ENCODE measurements at regions not wholly inside any gene's neighbourhood (a gene's known extent, or its start where the extent isn't known, plus 50 kb on each side); places are given as distances from the start of the nearest gene placed in this dataset.

GRCh38 chr13:34128661-34129060, 310.7 kb downstream of the RFC3 start:
- no peak for DNase-seq

- DNase-seq = no peak
Observed at GRCh38 chr13:34129436-34129835, 311.5 kb downstream of the RFC3 start.

- DNase-seq = no peak
Observed at GRCh38 chr13:34137200-34137599, 319.3 kb downstream of the RFC3 start.

- no peak for DNase-seq
Observed at GRCh38 chr13:34139660-34140227, 321.8 kb downstream of the RFC3 start.

GRCh38 chr13:34143637-34144036, 325.7 kb downstream of the RFC3 start:
- no peak for DNase-seq

DNA sequence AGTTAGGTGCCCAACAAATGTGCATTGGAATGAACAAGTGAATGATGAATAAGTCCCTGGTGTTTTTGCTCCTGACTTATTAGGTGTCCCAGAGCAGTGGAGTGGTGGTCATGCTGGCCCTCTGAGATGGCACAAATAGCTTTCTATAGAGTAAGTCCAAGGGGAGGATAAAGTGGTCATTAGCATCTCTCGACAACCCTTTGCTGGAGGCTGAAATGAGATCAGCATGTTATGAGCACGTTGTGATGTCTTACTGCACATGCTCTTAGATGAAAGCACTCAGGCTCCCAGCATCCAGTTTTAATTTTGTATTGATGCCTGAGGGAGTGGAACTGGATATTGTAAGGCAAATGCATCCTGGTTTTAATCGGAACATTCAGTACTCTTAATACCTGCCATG, 326.2 kb downstream of the RFC3 start:
- DNase-seq = no peak

- DNase-seq = no peak
Observed at GRCh38 chr13:34145061-34145460, 327.1 kb downstream of the RFC3 start.

- DNase-seq = no peak
Observed at GRCh38 chr13:34148359-34148758, 330.4 kb downstream of the RFC3 start.

GRCh38 chr13:34151885-34152284, 333.9 kb downstream of the RFC3 start:
- DNase-seq = no peak

- DNase-seq = no peak
Observed at GRCh38 chr13:34152409-34152808, 334.5 kb downstream of the RFC3 start.

GRCh38 chr13:34152996-34153395, 335.0 kb downstream of the RFC3 start:
- DNase-seq = no peak

GRCh38 chr13:34153428-34154180, 335.7 kb downstream of the RFC3 start:
- DNase-seq = no peak

- DNase-seq = no peak
Observed at GRCh38 chr13:34155931-34156607, 338.1 kb downstream of the RFC3 start.

GRCh38 chr13:34156841-34157365, 339.0 kb downstream of the RFC3 start:
- DNase-seq = no peak

DNA sequence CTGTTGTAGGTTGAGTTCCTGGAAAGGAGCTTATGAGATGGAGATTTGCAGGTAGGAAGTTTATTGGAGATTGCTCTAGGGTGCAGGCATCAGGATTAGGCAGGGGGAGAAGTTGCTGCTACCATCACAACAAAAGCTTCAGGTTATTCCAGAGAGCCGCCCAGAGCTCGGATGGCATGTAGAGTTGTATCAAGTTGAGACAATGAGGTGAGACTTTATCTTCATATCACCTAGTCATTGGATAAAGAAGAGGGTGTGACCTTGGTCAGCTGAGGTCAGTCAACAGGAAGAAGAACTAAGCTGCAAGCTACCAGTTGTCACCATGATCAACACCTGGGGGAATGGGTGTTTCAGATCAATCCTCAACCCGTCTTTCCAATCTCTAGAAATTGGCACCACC, 342.0 kb downstream of the RFC3 start:
- no peak for DNase-seq

GRCh38 chr13:34161931-34162543, 344.1 kb downstream of the RFC3 start:
- no peak for DNase-seq

DNA sequence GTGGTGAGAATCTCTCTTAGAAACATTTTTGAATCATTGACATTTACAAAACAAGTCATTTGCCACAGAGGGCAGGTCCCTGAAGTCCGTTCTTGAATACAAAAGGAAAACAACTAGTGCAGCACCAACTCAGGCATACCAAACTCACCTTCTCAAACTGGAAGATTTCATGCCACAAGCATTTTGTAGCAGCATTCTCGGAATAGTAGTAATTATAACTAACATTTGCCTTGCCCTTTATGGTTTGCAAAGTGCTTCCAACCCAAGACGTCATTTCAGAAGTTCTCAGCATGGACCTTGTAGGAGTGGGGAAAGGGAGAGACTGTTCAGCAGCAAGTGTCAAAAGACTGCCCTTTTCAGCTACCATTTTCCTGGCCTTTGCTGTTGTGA, 344.6 kb downstream of the RFC3 start:
- no peak for DNase-seq

DNA sequence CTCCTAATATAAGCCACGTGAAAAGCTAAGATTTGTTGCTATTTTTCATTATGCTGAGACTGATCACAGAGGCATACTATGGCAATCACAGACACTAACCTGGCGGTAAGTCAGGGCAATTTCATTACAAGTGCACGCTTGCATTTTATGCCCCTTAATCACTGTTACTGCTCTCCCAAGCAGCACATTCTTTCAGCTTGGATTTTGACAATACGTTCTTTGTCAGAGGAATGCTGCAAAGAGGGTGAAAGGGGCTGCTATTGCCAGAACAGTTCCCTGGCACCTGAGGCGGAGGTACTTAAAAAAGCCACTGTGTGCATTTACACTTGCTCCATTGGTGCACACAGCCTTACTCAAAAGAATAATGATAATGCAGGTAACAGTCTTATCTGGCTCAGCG, 346.6 kb downstream of the RFC3 start:
- no peak for DNase-seq

- DNase-seq = no peak
Observed at GRCh38 chr13:34165158-34165557, 347.2 kb downstream of the RFC3 start.

DNA sequence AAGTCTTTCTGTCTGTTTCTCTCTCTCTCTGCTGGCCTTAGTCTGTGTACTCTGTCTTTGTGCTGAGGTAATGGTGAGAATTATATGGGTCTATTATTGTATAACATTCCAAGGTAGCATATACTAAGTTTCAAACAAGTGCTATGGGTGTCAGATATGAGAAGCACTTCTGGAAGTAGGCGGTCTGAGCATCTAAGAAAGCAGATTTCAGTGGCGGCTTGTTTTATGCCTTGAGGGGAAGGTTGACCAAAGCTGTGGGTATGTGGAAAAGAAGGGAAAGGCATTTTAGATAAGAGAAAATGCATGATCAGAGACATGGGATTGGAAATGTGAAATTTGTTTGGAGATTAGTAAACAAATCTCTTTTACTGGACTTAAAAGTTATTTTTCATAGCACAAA, 348.5 kb downstream of the RFC3 start:
- no peak for DNase-seq

DNA sequence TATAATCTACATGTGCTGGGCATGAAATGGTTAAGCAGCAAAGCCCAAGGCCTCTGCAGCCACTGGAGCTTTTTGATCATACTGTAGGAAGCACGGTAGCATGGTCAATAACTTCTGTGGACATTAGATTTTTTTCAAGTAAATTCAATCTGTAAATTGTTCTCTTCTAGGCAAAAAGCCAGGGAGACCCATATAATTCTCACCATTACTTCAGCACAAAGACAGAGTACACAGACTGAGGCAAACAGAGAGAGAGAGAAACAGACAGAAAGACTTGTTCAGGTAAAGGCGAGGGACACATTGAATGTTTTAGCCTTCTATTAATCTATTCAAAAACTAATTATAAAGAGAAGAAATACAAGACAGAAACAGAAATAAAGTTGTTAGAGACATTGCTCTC, 349.4 kb downstream of the RFC3 start:
- DNase-seq = no peak

- DNase-seq = no peak
Observed at GRCh38 chr13:34172048-34172447, 354.1 kb downstream of the RFC3 start.

GRCh38 chr13:34174671-34175145, 356.8 kb downstream of the RFC3 start:
- no peak for DNase-seq

DNA sequence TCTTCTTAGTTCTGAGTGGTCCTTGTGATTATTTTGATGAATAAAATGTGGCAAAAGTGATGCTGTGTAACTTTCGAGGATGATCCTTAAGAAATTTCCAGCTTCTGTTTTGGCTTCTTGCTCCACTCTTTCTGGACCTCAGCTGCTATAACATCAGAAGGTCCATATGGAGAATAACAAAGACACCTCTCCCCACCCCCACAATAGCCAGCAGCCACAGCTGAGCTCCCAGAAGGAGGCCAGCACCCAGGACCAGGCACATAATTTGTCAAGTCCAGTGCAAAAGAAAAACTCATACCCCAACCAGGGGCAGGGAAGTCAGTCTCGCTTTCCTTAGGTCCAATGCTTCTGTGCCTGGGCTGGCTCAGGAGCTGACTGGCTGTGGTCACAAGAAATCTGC, 357.6 kb downstream of the RFC3 start:
- DNase-seq = no peak

Data from retina (tissue), 1 donor.